Mesothelial cell of epicardium (in vitro differentiated cells): ENCODE measurements at regions not wholly inside any gene's neighbourhood (a gene's known extent, or its start where the extent isn't known, plus 50 kb on each side); places are given as distances from the start of the nearest gene placed in this dataset.
A peak's percentile ranks its signal among the peaks of the same experiment; 100 is the strongest.

Experiments used
- DNase-seq, 2 experiments: peaks; one replicate each; pipeline ENCODE4 v3.0.0; 2021; ENCODE audit warnings: low spot score in 2 of 2; ENCODE audit not compliant: unreplicated experiment in 2 of 2
- H3K27ac Mint-ChIP-seq: 2 replicates; pipeline ENCODE4 v1.8.0; 2021; ENCODE audit warnings: mixed read lengths
- H3K27me3 Mint-ChIP-seq: 2 replicates; pipeline ENCODE4 v1.8.0; 2021; ENCODE audit warnings: low read depth, mixed read lengths
- H3K36me3 Mint-ChIP-seq: 2 replicates; pipeline ENCODE4 v1.8.0; 2021; ENCODE audit warnings: mixed read lengths
- H3K4me1 Mint-ChIP-seq: 2 replicates; pipeline ENCODE4 v1.8.0; 2021; ENCODE audit warnings: mixed read lengths
- H3K4me3 Mint-ChIP-seq: 2 replicates; pipeline ENCODE4 v1.8.0; 2021; ENCODE audit warnings: mild to moderate bottlenecking, moderate library complexity, mixed read lengths
- H3K9me3 Mint-ChIP-seq: 2 replicates; pipeline ENCODE4 v1.8.0; 2021; ENCODE audit warnings: mixed read lengths
- CTCF ChIP-seq: fragments of 200-600 bp; sonication (generic); IDR thresholded peaks from one replicate; pipeline ENCODE4 v1.5.0; 2021; ENCODE audit warnings: antibody characterized with exemption; ENCODE audit not compliant: unreplicated experiment

- H3K27ac Mint-ChIP-seq, result no peak overlapping the region
- DNase-seq, result no peak
- TF ChIP-seq CTCF, result no peak
- no peak overlapping the region for H3K4me3 Mint-ChIP-seq
- H3K36me3 Mint-ChIP-seq, result peaks cover 10% of the 10 kb centered on the region
- peaks cover 8% of the 10 kb centered on the region for H3K4me1 Mint-ChIP-seq
- H3K27me3 Mint-ChIP-seq, result peaks cover 10% of the 10 kb centered on the region
- H3K9me3 Mint-ChIP-seq, result peaks cover 16% of the 10 kb centered on the region
Observed at GRCh38 chr19:31727536-31727935, 378.3 kb upstream of the TSHZ3 start.

- peaks cover 2% of the 10 kb centered on the region for H3K4me1 Mint-ChIP-seq
- H3K36me3 Mint-ChIP-seq, result peaks cover 3% of the 10 kb centered on the region
- peaks cover 8% of the 10 kb centered on the region for H3K9me3 Mint-ChIP-seq
- DNase-seq, result no peak
- H3K27me3 Mint-ChIP-seq, result peaks cover 18% of the 10 kb centered on the region
- no peak overlapping the region for H3K27ac Mint-ChIP-seq
- no peak overlapping the region for H3K4me3 Mint-ChIP-seq
- TF ChIP-seq CTCF, result no peak
Observed at GRCh38 chr19:31730270-31730669, 381.0 kb upstream of the TSHZ3 start.

- Mint-ChIP-seq H3K4me3 (no peak overlapping the region), H3K9me3 (peaks cover 4% of the 10 kb centered on the region), H3K36me3 (no peaks in the 10 kb centered on the region), H3K4me1 (no peaks in the 10 kb centered on the region), H3K27ac (no peak overlapping the region), H3K27me3 (peaks cover 14% of the 10 kb centered on the region)
- DNase-seq, result no peak
- no peak for TF ChIP-seq CTCF
Observed at GRCh38 chr19:31733591-31733990, 384.4 kb upstream of the TSHZ3 start.

GRCh38 chr19:31742249-31742648, 393.0 kb upstream of the TSHZ3 start:
- peaks cover 2% of the 10 kb centered on the region for H3K27me3 Mint-ChIP-seq
- no peak overlapping the region for H3K4me3 Mint-ChIP-seq
- H3K4me1 Mint-ChIP-seq, result no peaks in the 10 kb centered on the region
- H3K36me3 Mint-ChIP-seq, result no peaks in the 10 kb centered on the region
- no peak for TF ChIP-seq CTCF
- no peaks in the 10 kb centered on the region for H3K9me3 Mint-ChIP-seq
- H3K27ac Mint-ChIP-seq, result no peak overlapping the region
- no peak for DNase-seq

GRCh38 chr19:31745731-31746130, 396.5 kb upstream of the TSHZ3 start:
- Mint-ChIP-seq H3K36me3 (no peaks in the 10 kb centered on the region), H3K27ac (no peak overlapping the region), H3K27me3 (peaks cover 1% of the 10 kb centered on the region), H3K4me3 (no peak overlapping the region), H3K4me1 (no peaks in the 10 kb centered on the region), H3K9me3 (no peaks in the 10 kb centered on the region)
- no peak for DNase-seq
- TF ChIP-seq CTCF, result no peak

GRCh38 chr19:31749231-31749630, 400.0 kb upstream of the TSHZ3 start:
- no peaks in the 10 kb centered on the region for H3K36me3 Mint-ChIP-seq
- no peak for TF ChIP-seq CTCF
- H3K9me3 Mint-ChIP-seq, result peaks cover 14% of the 10 kb centered on the region
- H3K4me1 Mint-ChIP-seq, result no peaks in the 10 kb centered on the region
- H3K4me3 Mint-ChIP-seq, result no peak overlapping the region
- DNase-seq, result no peak
- H3K27me3 Mint-ChIP-seq, result no peaks in the 10 kb centered on the region
- peak overlapping the region; percentile 7 for H3K27ac Mint-ChIP-seq
